HepG2 (cell line): ENCODE measurements at regions not wholly inside any gene's neighbourhood (a gene's known extent, or its start where the extent isn't known, plus 50 kb on each side); places are given as distances from the start of the nearest gene placed in this dataset.

Experiments
- ATAC-seq: fragments of 200-7000 bp; cut with Tn5 transposase; 3 replicates; pipeline ENCODE4 v1.9.1; 2020; ENCODE audit warnings: mild to moderate bottlenecking, moderate library complexity
- BruUV-seq: library from RNA; stranded (reverse); fragments of 400-500 nt; replicated peaks from 2 replicates; lab custom pipeline; 2021; lab: Mats Ljungman, UMichigan
- CTCF ChIA-PET: fragments of 300-600 bp; formaldehyde crosslinking; extraction: SDS; loops from one replicate; lab custom pipeline; 2021; ENCODE audit warnings: low total read pairs, inconsistent platforms, low intra/inter-chr PET ratio; lab: Yijun Ruan, JAX
- POLR2A ChIA-PET: fragments of 350-600 bp; sonication (Branson Sonifier 250); formaldehyde crosslinking; loops from one replicate; lab custom pipeline; 2020; ENCODE audit warnings: antibody characterized with exemption, inconsistent platforms; lab: Yijun Ruan, JAX
- DNase-seq: peaks from one replicate; pipeline ENCODE4 v3.0.0-alpha.2; 2015; ENCODE audit warnings: low spot score
- FAIRE-seq: peaks from 3 replicates; lab custom pipeline; 2011; peaks lifted over from hg19 to GRCh38; lab: Jason Lieb, UNC
- H2AFZ ChIP-seq: one replicate; pipeline ENCODE4 v1.6.1; 2011; ENCODE audit warnings: low read length, inconsistent platforms
- H3K27ac ChIP-seq: fragments of 300-600 bp; 3 replicates; pipeline ENCODE4 v1.8.0; 2011; ENCODE audit warnings: mixed run types, mild to moderate bottlenecking, mixed read lengths, low read length, inconsistent platforms; ENCODE audit not compliant: insufficient read depth; ENCODE audit errors: extremely low read length
- H3K27me3 ChIP-seq, 2 experiments: fragments of 200-600 bp in 1 of 2; 2 replicates in 1 of 2; 3 replicates in 1 of 2; pipeline versions ENCODE4 v1.6.0 to v1.8.0; 2011; ENCODE audit warnings: low read length in 2 of 2, mild to moderate bottlenecking in 2 of 2, moderate library complexity in 2 of 2, inconsistent platforms in 1 of 2; ENCODE audit not compliant: insufficient read depth in 2 of 2, control insufficient read depth in 1 of 2
- H3K36me3 ChIP-seq, 2 experiments: fragments of 200-600 bp in 1 of 2; replicated peaks in 1 of 2; 2 replicates in 1 of 2; 3 replicates in 1 of 2; pipeline versions ENCODE4 v1.5.1 to v1.8.0; 2011; ENCODE audit warnings: low read length in 2 of 2, inconsistent platforms in 1 of 2; ENCODE audit not compliant: insufficient read depth in 2 of 2, control insufficient read depth in 1 of 2
- H3K4me1 ChIP-seq: 2 replicates; pipeline ENCODE4 v1.5.1; 2012; ENCODE audit warnings: low read length, inconsistent platforms; ENCODE audit not compliant: insufficient read depth
- H3K4me2 ChIP-seq: 2 replicates; pipeline ENCODE4 v1.6.0; 2011; ENCODE audit warnings: low read depth, low read length, inconsistent platforms
- H3K4me3 ChIP-seq, 3 experiments: fragments of 200-600 bp in 1 of 3; sonication (generic), shearing (Covaris generic) in 1 of 3; replicated peaks in 1 of 3; 2 replicates each; pipeline ENCODE4 v1.5.1; 2011 to 2016; ENCODE audit warnings: low read length in 3 of 3, inconsistent platforms in 2 of 3, low read depth in 2 of 3, mild to moderate bottlenecking in 2 of 3, control low read depth in 1 of 3, mixed read lengths in 1 of 3; ENCODE audit not compliant: insufficient read depth in 1 of 3
- H3K79me2 ChIP-seq: one replicate; pipeline ENCODE4 v1.6.1; 2011; ENCODE audit warnings: low read length, inconsistent platforms; ENCODE audit not compliant: insufficient read depth
- H3K9ac ChIP-seq: 2 replicates; pipeline ENCODE4 v1.6.0; 2011; ENCODE audit warnings: mild to moderate bottlenecking, low read depth, low read length, inconsistent platforms; ENCODE audit not compliant: insufficient read depth
- H3K9me3 ChIP-seq: 2 replicates; pipeline ENCODE4 v1.5.1; 2012; ENCODE audit warnings: mild to moderate bottlenecking, low read length
- H4K20me1 ChIP-seq: 2 replicates; pipeline ENCODE4 v1.6.0; 2011; ENCODE audit warnings: inconsistent platforms, mild to moderate bottlenecking, low read length, moderate library complexity; ENCODE audit not compliant: insufficient read depth
- ATF1 ChIP-seq: IDR thresholded peaks from 2 replicates; pipeline ENCODE4 v1.6.1; 2016; ENCODE audit warnings: mild to moderate bottlenecking, control low read depth
- ETV5 ChIP-seq: IDR thresholded peaks from 2 replicates; pipeline ENCODE4 v1.6.1; 2018; ENCODE audit warnings: missing biosample characterization, missing genetic modification reagents, inconsistent platforms, borderline replicate concordance
- FOSL2 ChIP-seq: sonication (generic); formaldehyde crosslinking; IDR thresholded peaks from 2 replicates; pipeline ENCODE4 v1.4.0; 2020; ENCODE audit warnings: missing genetic modification reagents
- HCFC1 ChIP-seq: fragments of 150-350 bp; IDR thresholded peaks from 2 replicates; pipeline ENCODE4 v1.6.1; 2014; ENCODE audit warnings: low read depth, low read length
- HMGXB3 ChIP-seq: sonication (generic); formaldehyde crosslinking; IDR thresholded peaks from 2 replicates; pipeline ENCODE4 v1.4.0; 2020; ENCODE audit warnings: missing genetic modification reagents, borderline replicate concordance
- NR2F1 ChIP-seq, 2 experiments: fragments of 450-650 bp in 1 of 2; formaldehyde crosslinking in 1 of 2; IDR thresholded peaks; 2 replicates each; pipeline versions ENCODE4 v1.5.0 to v1.6.1; 2016 to 2020; ENCODE audit warnings: mild to moderate bottlenecking in 1 of 2, missing compliant biosample characterization in 1 of 2, missing genetic modification reagents in 1 of 2, moderate library complexity in 1 of 2
- PCBP2 ChIP-seq: fragments of 200-400 bp; formaldehyde crosslinking; optimal IDR thresholded peaks from 2 replicates; pipeline ENCODE3; 2018; ENCODE audit warnings: low read length, low read depth; ENCODE audit not compliant: poor library complexity, severe bottlenecking
- SP140L ChIP-seq: sonication (generic); formaldehyde crosslinking; IDR thresholded peaks from 2 replicates; pipeline ENCODE4 v1.4.0; 2020; ENCODE audit warnings: missing genetic modification reagents, borderline replicate concordance
- SP2 ChIP-seq: sonication (generic); formaldehyde crosslinking; IDR thresholded peaks from 2 replicates; pipeline ENCODE4 v1.5.1; 2020; ENCODE audit warnings: mild to moderate bottlenecking, missing genetic modification reagents
- TBX2 ChIP-seq: sonication (generic); formaldehyde crosslinking; IDR thresholded peaks from 2 replicates; pipeline ENCODE4 v1.5.0; 2020; ENCODE audit warnings: missing genetic modification reagents, mild to moderate bottlenecking, borderline replicate concordance
- XBP1 ChIP-seq: sonication (generic); formaldehyde crosslinking; IDR thresholded peaks from 2 replicates; pipeline ENCODE4 v1.5.0; 2020; ENCODE audit warnings: missing genetic modification reagents
- ZBTB39 ChIP-seq: sonication (generic); formaldehyde crosslinking; IDR thresholded peaks from 2 replicates; pipeline ENCODE4 v1.5.0; 2020; ENCODE audit warnings: missing genetic modification reagents
- ZNF329 ChIP-seq: sonication (generic); formaldehyde crosslinking; IDR thresholded peaks from 2 replicates; pipeline ENCODE4 v1.9.0; 2021; ENCODE audit warnings: low read depth, mild to moderate bottlenecking, missing genetic modification reagents
- ZNF335 ChIP-seq: sonication (generic); formaldehyde crosslinking; IDR thresholded peaks from 2 replicates; pipeline ENCODE4 v1.4.0; 2020; ENCODE audit warnings: missing genetic modification reagents
- ZNF382 ChIP-seq: sonication (generic); formaldehyde crosslinking; IDR thresholded peaks from 2 replicates; pipeline ENCODE4 v1.5.0; 2020; ENCODE audit warnings: missing genetic modification reagents, mild to moderate bottlenecking, borderline replicate concordance
- ZNF501 ChIP-seq: sonication (generic); formaldehyde crosslinking; IDR thresholded peaks from 2 replicates; pipeline ENCODE4 v1.5.1; 2020; ENCODE audit warnings: mild to moderate bottlenecking, moderate library complexity, missing genetic modification reagents
- ZNF557 ChIP-seq: sonication (generic); formaldehyde crosslinking; IDR thresholded peaks from 2 replicates; pipeline ENCODE4 v1.4.0; 2020; ENCODE audit warnings: missing genetic modification reagents
- ZNF639 ChIP-seq: conservative IDR thresholded peaks from 2 replicates; pipeline ENCODE4 v1.6.1; 2018; ENCODE audit warnings: missing genetic modification reagents
- ZNF839 ChIP-seq: sonication (generic); formaldehyde crosslinking; IDR thresholded peaks from 2 replicates; pipeline ENCODE4 v1.4.0; 2020; ENCODE audit warnings: missing genetic modification reagents, mild to moderate bottlenecking, borderline replicate concordance
- WGBS: methylation state at CpG from one replicate; pipeline ENCODE4 v1.1.6; 2017; ENCODE audit warnings: low lambda C conversion rate; 5-methylcytosine and 5-hydroxymethylcytosine counted together
- in situ Hi-C: cut with HindIII; loops from 2 replicates; pipeline ENCODE4 v1.10.0; 2017; ENCODE audit warnings: low pct_unique_long_range_greater_than_20kb; ENCODE audit not compliant: extremely low pct_ligation_motif_present
- intact Hi-C: fragments of 100-400 bp; cut with micrococcal nuclease; formaldehyde crosslinking; loops from one replicate; pipeline ENCODE4 v1.10.0; 2022; ENCODE audit not compliant: unreplicated experiment

- H3K27me3 ChIP-seq: no peaks in the 10 kb centered on the region
- DNase-seq (no peak), FAIRE-seq (no peak), ATAC-seq (no peak)
- intact Hi-C loops: no loop called here
- no peak overlapping the region for H2AFZ ChIP-seq
- no TSS peak for BruUV-seq
- no peak overlapping the region for H3K9ac ChIP-seq
- H3K9me3 ChIP-seq: no peaks in the 10 kb centered on the region
- H4K20me1 ChIP-seq: no peaks in the 10 kb centered on the region
- H3K79me2 ChIP-seq: no peaks in the 10 kb centered on the region
- H3K36me3 ChIP-seq: no peaks in the 10 kb centered on the region
- ChIA-PET CTCF (no interaction called here), POLR2A (no interaction called here)
- in situ Hi-C loops: no loop called here
- H3K4me1 ChIP-seq: no peaks in the 10 kb centered on the region
- H3K4me3 ChIP-seq: no peak overlapping the region
- no peak overlapping the region for H3K4me2 ChIP-seq
- 35% methylated on average over 9 of the region's 16 CpGs for WGBS
- no peak overlapping the region for H3K27ac ChIP-seq
- TF ChIP-seq PCBP2: no peak
- no peak for TF ChIP-seq TBX2 (CRISPR knock-in tag)
- TF ChIP-seq NR2F1 (CRISPR knock-in tag; IDR thresholded peaks at IDR 0.05): no peak
- TF ChIP-seq FOSL2 (CRISPR knock-in tag): no peak
- TF ChIP-seq XBP1: no peak
- no peak for TF ChIP-seq ZNF557 (CRISPR knock-in tag)
- TF ChIP-seq HMGXB3 (CRISPR knock-in tag): no peak
- TF ChIP-seq ZNF382 (CRISPR knock-in tag): no peak
- no peak for TF ChIP-seq ATF1 (CRISPR knock-in tag)
- no peak for TF ChIP-seq SP140L (CRISPR knock-in tag)
- TF ChIP-seq ZNF335 (CRISPR knock-in tag): no peak
- TF ChIP-seq HCFC1: no peak
- TF ChIP-seq ZNF839: no peak
- TF ChIP-seq ZNF501 (CRISPR knock-in tag): no peak
- TF ChIP-seq ZBTB39: no peak
- no peak for TF ChIP-seq SP2
- no peak for TF ChIP-seq ZNF639 (CRISPR knock-in tag)
- no peak for TF ChIP-seq ZNF329
- TF ChIP-seq ETV5 (CRISPR knock-in tag): no peak
Measured at GRCh38 chr10:124308056-124308645, 110.6 kb downstream of the OAT start.
